22Rv1 (cell line): ENCODE measurements at regions not wholly inside any gene's neighbourhood (a gene's known extent, or its start where the extent isn't known, plus 50 kb on each side); places are given as distances from the start of the nearest gene placed in this dataset.

ENCODE experiments used
- H3K27ac ChIP-seq: fragments of 450-650 bp; 2 replicates; pipeline ENCODE4 v1.5.1; 2017
- ZFX ChIP-seq: fragments of 450-650 bp; IDR thresholded peaks from 2 replicates; pipeline ENCODE4 v1.6.1; 2017; ENCODE audit warnings: antibody characterized with exemption, borderline replicate concordance
- TF ChIP-seq, protein P1 (sequence below): fragments of 450-650 bp; IDR thresholded peaks from 2 replicates; pipeline ENCODE4 v1.5.1; 2017; ENCODE audit warnings: mild to moderate bottlenecking

DNA sequence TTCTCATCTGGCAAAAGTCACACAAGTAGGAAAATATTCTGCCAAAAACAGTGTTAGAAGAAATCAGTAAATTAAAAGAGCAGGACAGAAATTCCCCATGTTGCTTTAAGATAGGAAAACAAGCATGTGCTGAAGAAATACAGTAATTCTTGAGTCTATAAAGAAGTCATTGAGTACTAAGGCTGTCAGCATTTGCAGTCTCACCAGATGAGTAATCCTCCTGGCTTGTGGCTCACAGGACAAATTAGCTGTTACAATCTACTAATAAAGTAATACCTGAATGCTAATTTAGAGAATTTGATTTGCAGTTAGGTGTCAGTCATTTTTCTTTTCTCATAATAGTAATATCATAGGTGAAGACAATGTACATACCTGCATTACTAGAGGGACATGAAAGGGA is 1158.9 kb upstream of the CELF2 start:
- TF ChIP-seq, protein P1, sequence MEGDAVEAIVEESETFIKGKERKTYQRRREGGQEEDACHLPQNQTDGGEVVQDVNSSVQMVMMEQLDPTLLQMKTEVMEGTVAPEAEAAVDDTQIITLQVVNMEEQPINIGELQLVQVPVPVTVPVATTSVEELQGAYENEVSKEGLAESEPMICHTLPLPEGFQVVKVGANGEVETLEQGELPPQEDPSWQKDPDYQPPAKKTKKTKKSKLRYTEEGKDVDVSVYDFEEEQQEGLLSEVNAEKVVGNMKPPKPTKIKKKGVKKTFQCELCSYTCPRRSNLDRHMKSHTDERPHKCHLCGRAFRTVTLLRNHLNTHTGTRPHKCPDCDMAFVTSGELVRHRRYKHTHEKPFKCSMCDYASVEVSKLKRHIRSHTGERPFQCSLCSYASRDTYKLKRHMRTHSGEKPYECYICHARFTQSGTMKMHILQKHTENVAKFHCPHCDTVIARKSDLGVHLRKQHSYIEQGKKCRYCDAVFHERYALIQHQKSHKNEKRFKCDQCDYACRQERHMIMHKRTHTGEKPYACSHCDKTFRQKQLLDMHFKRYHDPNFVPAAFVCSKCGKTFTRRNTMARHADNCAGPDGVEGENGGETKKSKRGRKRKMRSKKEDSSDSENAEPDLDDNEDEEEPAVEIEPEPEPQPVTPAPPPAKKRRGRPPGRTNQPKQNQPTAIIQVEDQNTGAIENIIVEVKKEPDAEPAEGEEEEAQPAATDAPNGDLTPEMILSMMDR = no peak
- TF ChIP-seq ZFX = no peak
- no peak overlapping the region for H3K27ac ChIP-seq

DNA sequence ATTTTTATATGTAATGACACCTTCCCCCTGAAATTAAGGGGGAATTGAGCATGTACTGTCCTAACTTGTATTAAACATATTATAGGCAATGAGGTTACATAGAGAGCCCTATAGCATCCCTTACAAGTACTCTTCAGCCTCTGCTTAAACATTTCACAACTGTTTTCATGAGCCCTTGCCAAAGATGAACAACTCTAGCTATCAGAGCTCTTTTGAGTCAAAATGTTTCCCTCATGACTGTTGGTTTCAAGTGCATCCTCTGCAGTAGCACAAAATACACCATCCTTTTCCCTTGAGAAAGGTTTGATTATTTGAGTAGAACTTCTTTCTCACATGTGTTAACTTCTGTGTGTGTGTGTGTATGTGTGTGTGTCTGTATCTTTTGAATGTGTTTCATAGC is 1157.6 kb upstream of the CELF2 start:
- TF ChIP-seq, protein P1 = no peak
- TF ChIP-seq ZFX = no peak
- H3K27ac ChIP-seq = no peak overlapping the region

DNA sequence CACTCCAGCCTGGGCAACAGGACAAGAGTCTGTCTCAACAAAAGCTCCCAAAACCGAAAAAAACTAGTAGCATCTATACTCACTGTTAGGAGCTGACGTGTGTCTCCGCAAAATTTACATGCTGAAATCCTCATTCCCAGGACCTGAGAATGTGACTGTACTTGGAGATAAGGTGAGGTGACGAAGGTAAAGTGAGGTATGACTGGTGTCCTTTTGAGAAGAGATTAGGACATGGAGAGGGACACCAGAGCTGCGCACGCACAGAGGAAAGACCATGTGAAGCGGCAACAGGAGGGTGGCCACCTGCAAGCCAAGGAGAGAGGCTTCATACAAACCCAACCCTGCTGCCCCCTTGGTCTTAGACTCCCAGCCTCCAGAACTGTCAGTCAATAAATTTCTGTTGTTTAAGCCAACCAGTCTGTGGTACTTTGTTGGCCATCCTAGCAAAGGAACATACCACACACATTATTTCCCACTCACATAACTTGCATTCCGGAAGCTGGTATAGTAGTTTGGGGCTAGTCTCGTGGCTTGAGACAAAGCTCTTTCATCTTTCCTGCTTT is 1154.0 kb upstream of the CELF2 start:
- TF ChIP-seq ZFX = no peak
- TF ChIP-seq, protein P1 = no peak
- no peak overlapping the region for H3K27ac ChIP-seq

DNA sequence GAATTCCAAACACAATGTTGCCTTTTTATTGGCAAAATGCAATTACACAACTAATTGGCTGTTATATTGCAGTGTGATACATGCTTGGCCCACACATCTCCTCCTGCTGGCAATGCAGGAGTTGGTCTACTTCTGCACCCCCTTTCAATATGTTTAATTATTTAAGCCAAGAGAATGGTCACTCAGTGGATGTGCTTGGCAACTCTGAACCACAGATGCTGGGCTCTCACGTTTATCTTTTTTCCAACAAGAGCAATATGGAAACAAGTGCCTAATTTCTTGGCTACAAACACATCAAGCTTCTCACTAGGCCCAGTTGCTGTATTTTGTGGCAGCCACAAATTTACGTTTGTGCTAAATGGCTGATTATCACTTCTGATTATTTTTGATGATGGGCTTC is 1149.2 kb upstream of the CELF2 start:
- no peak for TF ChIP-seq ZFX
- TF ChIP-seq, protein P1 = no peak
- H3K27ac ChIP-seq = no peak overlapping the region

DNA sequence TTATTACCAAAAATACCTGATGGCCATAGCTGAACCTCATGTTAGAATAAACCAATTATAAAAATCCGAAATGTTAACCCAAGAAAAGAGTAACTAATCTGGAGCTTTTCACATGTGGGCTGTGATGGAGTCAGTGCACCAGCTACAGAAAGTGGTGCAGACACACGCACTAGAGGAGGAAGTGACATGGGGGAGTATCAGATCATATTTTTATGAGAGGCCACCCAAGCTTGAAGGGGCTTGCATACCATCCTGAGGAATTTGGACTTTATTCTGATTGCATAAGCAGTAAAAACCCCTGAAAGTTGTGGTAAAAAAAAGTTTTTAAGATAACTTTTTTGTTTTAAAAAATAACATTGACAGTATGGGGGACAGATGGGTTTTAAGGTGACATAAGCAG is 1148.5 kb upstream of the CELF2 start:
- TF ChIP-seq, protein P1 = no peak
- TF ChIP-seq ZFX = no peak

DNA sequence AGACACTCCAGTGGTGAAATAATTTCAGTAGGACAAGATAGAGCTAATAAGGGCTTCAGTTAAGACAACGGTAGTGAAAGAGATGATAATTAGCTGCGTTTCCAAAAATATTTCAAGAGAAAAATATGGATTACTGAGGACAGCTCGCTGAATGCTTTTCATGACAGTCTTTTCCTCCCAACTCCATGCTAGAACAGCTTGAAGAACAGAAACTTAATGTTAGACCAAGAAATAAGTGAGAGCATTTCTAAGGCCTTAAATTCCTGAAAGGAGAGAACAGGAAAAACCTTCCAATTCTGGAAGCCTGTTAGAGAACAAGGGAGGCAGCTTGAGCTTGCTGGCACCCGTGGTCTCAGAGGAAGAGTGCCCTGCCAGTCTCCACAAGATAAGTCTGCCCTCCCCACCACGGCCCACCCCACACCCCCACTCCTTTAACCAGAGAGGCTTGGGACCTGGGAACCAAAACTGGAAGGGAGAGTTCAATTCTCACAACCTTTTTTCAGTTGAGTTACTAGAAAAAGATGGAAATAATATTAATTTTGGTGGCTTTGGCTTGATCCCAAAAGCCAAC is 1148.0 kb upstream of the CELF2 start:
- H3K27ac ChIP-seq = no peak overlapping the region
- TF ChIP-seq, protein P1 = no peak
- no peak for TF ChIP-seq ZFX

More for the DNA sequence above, 1148.5 kb upstream of the CELF2 start:
- H3K27ac ChIP-seq = no peak overlapping the region

DNA sequence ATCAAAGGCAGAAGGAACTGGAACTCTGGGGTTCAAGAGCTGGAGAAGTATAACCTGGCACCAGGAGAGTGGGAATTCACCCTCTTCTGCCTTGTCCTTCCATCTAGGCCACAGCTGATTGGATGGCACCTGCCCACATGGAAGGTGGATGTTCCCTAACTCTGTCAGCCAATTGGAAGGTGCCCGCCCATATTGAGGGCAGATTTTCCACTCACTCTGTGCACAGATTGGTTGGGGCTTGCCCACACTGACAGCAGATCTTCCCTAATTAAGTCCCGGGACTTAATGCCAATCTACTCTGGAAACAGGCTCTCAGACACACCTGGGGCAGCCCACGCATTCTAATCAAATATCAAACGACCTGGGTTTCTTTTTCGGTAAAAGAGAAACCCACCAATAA is 1142.3 kb upstream of the CELF2 start:
- no peak for TF ChIP-seq ZFX
- TF ChIP-seq, protein P1 = no peak
- H3K27ac ChIP-seq = no peak overlapping the region
